MM.1S (cell line): ENCODE measurements at regions not wholly inside any gene's neighbourhood (a gene's known extent, or its start where the extent isn't known, plus 50 kb on each side); places are given as distances from the start of the nearest gene placed in this dataset.
A peak's percentile ranks its signal among the peaks of the same experiment; 100 is the strongest.
"Not testable (repeated sequence)": the region's sequence is repeated elsewhere in the genome, so short reads cannot be mapped to it uniquely, and the experiment has no call there.

Experiments used
- DNase-seq: peaks from one replicate; pipeline ENCODE4 v3.0.0-alpha.2; 2015
- H2AFZ ChIP-seq: fragments of 300-600 bp; sonication (generic); 2 replicates; pipeline ENCODE4 v1.6.0; 2016; ENCODE audit warnings: antibody characterized with exemption, low read length
- H3F3A ChIP-seq: fragments of 300-600 bp; sonication (generic); 2 replicates; pipeline ENCODE4 v1.6.1; 2016; ENCODE audit warnings: mild to moderate bottlenecking, antibody characterized with exemption, low read length, moderate library complexity, mixed read lengths; ENCODE audit not compliant: insufficient read depth
- H3K27ac ChIP-seq: fragments of 300-600 bp; sonication (generic); 2 replicates; pipeline ENCODE4 v1.5.1; 2016; ENCODE audit warnings: mild to moderate bottlenecking, low read length
- H3K27me3 ChIP-seq: fragments of 300-600 bp; sonication (generic); replicated peaks from 2 replicates; pipeline ENCODE4 v1.6.0; 2016; ENCODE audit warnings: low read length; ENCODE audit not compliant: insufficient read depth
- H3K36me3 ChIP-seq: fragments of 300-600 bp; sonication (generic); replicated peaks from 2 replicates; pipeline ENCODE4 v1.6.1; 2016; ENCODE audit warnings: mild to moderate bottlenecking, low read length, mixed read lengths; ENCODE audit not compliant: insufficient read depth
- H3K4me1 ChIP-seq: fragments of 300-600 bp; sonication (generic); 2 replicates; pipeline ENCODE4 v1.6.1; 2016; ENCODE audit warnings: low read length, mixed read lengths
- H3K4me2 ChIP-seq: fragments of 300-600 bp; sonication (generic); 2 replicates; pipeline ENCODE4 v1.6.0; 2016; ENCODE audit warnings: low read depth, low read length
- H3K4me3 ChIP-seq: fragments of 300-600 bp; sonication (generic); 2 replicates; pipeline ENCODE4 v1.5.1; 2016; ENCODE audit warnings: low read length, mixed read lengths
- H3K79me2 ChIP-seq: fragments of 300-600 bp; sonication (generic); 2 replicates; pipeline ENCODE4 v1.6.1; 2016; ENCODE audit warnings: mixed run types, low read length, mixed read lengths
- H3K9ac ChIP-seq: fragments of 300-600 bp; sonication (generic); 2 replicates; pipeline ENCODE4 v1.6.1; 2016; ENCODE audit warnings: low read length, mixed read lengths
- H3K9me2 ChIP-seq: fragments of 300-600 bp; sonication (generic); replicated peaks from 2 replicates; pipeline ENCODE4 v1.6.1; 2016; ENCODE audit warnings: mild to moderate bottlenecking, low read length, mixed read lengths; ENCODE audit not compliant: insufficient read depth
- H3K9me3 ChIP-seq: fragments of 300-600 bp; sonication (generic); replicated peaks from 2 replicates; pipeline ENCODE4 v1.6.1; 2016; ENCODE audit warnings: mild to moderate bottlenecking, low read length, mixed read lengths; ENCODE audit not compliant: insufficient read depth
- H4K20me1 ChIP-seq: fragments of 300-600 bp; sonication (generic); 2 replicates; pipeline ENCODE4 v1.6.1; 2016; ENCODE audit warnings: mild to moderate bottlenecking, low read length, moderate library complexity, mixed read lengths; ENCODE audit not compliant: insufficient read depth
- CTCF ChIP-seq: fragments of 300-600 bp; sonication (generic); IDR thresholded peaks from 2 replicates; pipeline ENCODE4 v1.5.1; 2016; ENCODE audit warnings: antibody characterized with exemption, low read length, mixed read lengths
- EZH2 ChIP-seq: fragments of 300-600 bp; sonication (generic); optimal IDR thresholded peaks from 2 replicates; pipeline ENCODE3; 2017; ENCODE audit warnings: low read depth, mild to moderate bottlenecking, antibody characterized with exemption, low read length, mixed read lengths
- EZH2phosphoT487 ChIP-seq: fragments of 300-600 bp; sonication (generic); IDR thresholded peaks from 2 replicates; pipeline ENCODE4 v1.6.1; 2018; ENCODE audit warnings: antibody characterized with exemption, low read length

- DNase-seq = no peak
- H3K9ac ChIP-seq = no peak overlapping the region
- H3K27me3 ChIP-seq = no peaks in the 10 kb centered on the region
- no peak overlapping the region for H3K4me2 ChIP-seq
- H4K20me1 ChIP-seq = no peaks in the 10 kb centered on the region
- H2AFZ ChIP-seq = no peak overlapping the region
- H3K9me2 ChIP-seq = no peaks in the 10 kb centered on the region
- no peaks in the 10 kb centered on the region for H3K79me2 ChIP-seq
- H3K27ac ChIP-seq = no peak overlapping the region
- no peaks in the 10 kb centered on the region for H3F3A ChIP-seq
- no peaks in the 10 kb centered on the region for H3K36me3 ChIP-seq
- H3K9me3 ChIP-seq = no peaks in the 10 kb centered on the region
- TF ChIP-seq EZH2 (no peak), CTCF (no peak), EZH2phosphoT487 (no peak)
- no peak overlapping the region for H3K4me3 ChIP-seq
- no peaks in the 10 kb centered on the region for H3K4me1 ChIP-seq
These were observed 84.5 kb upstream of the SAMSN1 start for GRCh38 chr21:14630556-14631069.

GRCh38 chr21:14629461-14629860 lies 83.3 kb upstream of the SAMSN1 start:
- no peaks in the 10 kb centered on the region for H3K4me1 ChIP-seq
- no peaks in the 10 kb centered on the region for H3K79me2 ChIP-seq
- no peak overlapping the region for H3K9ac ChIP-seq
- H3K4me3 ChIP-seq = no peak overlapping the region
- H3K4me2 ChIP-seq = no peak overlapping the region
- H3K36me3 ChIP-seq = no peaks in the 10 kb centered on the region
- no peaks in the 10 kb centered on the region for H3F3A ChIP-seq
- TF ChIP-seq EZH2phosphoT487 (no peak), EZH2 (no peak), CTCF (no peak)
- no peak overlapping the region for H3K27ac ChIP-seq
- no peaks in the 10 kb centered on the region for H3K27me3 ChIP-seq
- no peak overlapping the region for H2AFZ ChIP-seq
- no peaks in the 10 kb centered on the region for H3K9me2 ChIP-seq
- no peaks in the 10 kb centered on the region for H3K9me3 ChIP-seq
- DNase-seq = no peak
- no peaks in the 10 kb centered on the region for H4K20me1 ChIP-seq

- not testable (repeated sequence) for H2AFZ ChIP-seq, H3K9me2 ChIP-seq, H3F3A ChIP-seq, H3K27me3 ChIP-seq, H3K79me2 ChIP-seq, H4K20me1 ChIP-seq, H3K4me3 ChIP-seq, H3K4me2 ChIP-seq, H3K27ac ChIP-seq, H3K9ac ChIP-seq, H3K9me3 ChIP-seq, DNase-seq, H3K36me3 ChIP-seq
- H3K4me1 ChIP-seq = peaks cover 11% of the 10 kb centered on the region
These were observed 77.0 kb upstream of the SAMSN1 start for GRCh38 chr21:14623079-14623478.

GRCh38 chr21:14620152-14620551 lies 74.0 kb upstream of the SAMSN1 start:
- H3K27ac ChIP-seq = no peak overlapping the region
- no peaks in the 10 kb centered on the region for H3K36me3 ChIP-seq
- no peaks in the 10 kb centered on the region for H3K79me2 ChIP-seq
- TF ChIP-seq EZH2 (no peak), CTCF (no peak), EZH2phosphoT487 (no peak)
- H3K4me2 ChIP-seq = no peak overlapping the region
- H2AFZ ChIP-seq = no peak overlapping the region
- no peak overlapping the region for H3K4me3 ChIP-seq
- H3K4me1 ChIP-seq = peaks cover 20% of the 10 kb centered on the region
- H3F3A ChIP-seq = no peaks in the 10 kb centered on the region; the same call in none of the 2 replicates
- DNase-seq = peak; percentile 13
- H3K27me3 ChIP-seq = no peaks in the 10 kb centered on the region
- no peaks in the 10 kb centered on the region for H4K20me1 ChIP-seq
- no peak overlapping the region for H3K9ac ChIP-seq
- no peaks in the 10 kb centered on the region for H3K9me3 ChIP-seq
- H3K9me2 ChIP-seq = no peaks in the 10 kb centered on the region
